Tibial nerve (tissue), 4 donors: ENCODE measurements at regions not wholly inside any gene's neighbourhood (a gene's known extent, or its start where the extent isn't known, plus 50 kb on each side); places are given as distances from the start of the nearest gene placed in this dataset.

Experiments used
- DNase-seq, 2 donors: peaks; one replicate each; pipeline ENCODE4 v3.0.0-alpha.2; 2019; ENCODE audit warnings: low spot score in 2 of 2
- H3K27ac ChIP-seq, 4 donors: fragments of 200-600 bp; sonication (generic) in 3 of 4; one replicate each; pipeline ENCODE4 v1.5.1; 2017 to 2019; ENCODE audit warnings: mild to moderate bottlenecking in 1 of 4
- H3K27me3 ChIP-seq, 2 donors: fragments of 200-600 bp; sonication (generic) in 1 of 2; one replicate each; pipeline versions ENCODE4 v1.5.1 to v1.6.0; 2017 to 2019
- H3K36me3 ChIP-seq, 3 donors: fragments of 200-600 bp; sonication (generic); one replicate each; pipeline ENCODE4 v1.5.1; 2018 to 2019
- H3K4me1 ChIP-seq, 4 donors: fragments of 200-600 bp; sonication (generic) in 3 of 4; one replicate each; pipeline ENCODE4 v1.5.1; 2017 to 2019
- H3K4me3 ChIP-seq, 4 donors: fragments of 200-600 bp; sonication (generic) in 3 of 4; one replicate each; pipeline ENCODE4 v1.5.1; 2017 to 2019; ENCODE audit warnings: mild to moderate bottlenecking in 1 of 4, moderate library complexity in 1 of 4
- H3K9me3 ChIP-seq, 4 donors: fragments of 200-600 bp; sonication (generic) in 3 of 4; one replicate each; pipeline ENCODE4 v1.5.1; 2017 to 2019
- CTCF ChIP-seq, 5 experiments: fragments of 200-600 bp in 3 of 5; fragments of 450-650 bp in 2 of 5; sonication (generic) in 3 of 5; IDR thresholded peaks; one replicate each; pipeline ENCODE4 v1.5.1; 2016 to 2019; ENCODE audit warnings: antibody characterized with exemption in 5 of 5, mild to moderate bottlenecking in 3 of 5, moderate library complexity in 2 of 5
- EP300 ChIP-seq, 2 donors: sonication (generic); formaldehyde crosslinking; IDR thresholded peaks; one replicate each; pipeline ENCODE4 v1.6.1; 2017; ENCODE audit warnings: antibody characterized with exemption in 2 of 2, mild to moderate bottlenecking in 1 of 2
- POLR2A ChIP-seq, 2 donors: fragments of 450-650 bp; IDR thresholded peaks; one replicate each; pipeline ENCODE4 v1.6.1; 2017; ENCODE audit warnings: antibody characterized with exemption in 2 of 2, mild to moderate bottlenecking in 2 of 2, moderate library complexity in 2 of 2
- WGBS, 2 donors: methylation state at CpG; one replicate each; pipeline ENCODE4 v1.1.5; 2018; 5-methylcytosine and 5-hydroxymethylcytosine counted together

GRCh38 chr1:201594575-201595245, 55.8 kb downstream of the NAV1 start:
- no peak for TF ChIP-seq CTCF (IDR thresholded peaks at IDR 0.05)
- no peak for TF ChIP-seq EP300 (IDR thresholded peaks at IDR 0.05)
- no peak for TF ChIP-seq POLR2A (IDR thresholded peaks at IDR 0.05)
- DNase-seq: no peak
- 45 to 54% methylated on average over 8 to 9 of the region's 9 CpGs for WGBS, 2 donors
- Histone ChIP-seq H3K4me3 (no peak overlapping the region), H3K4me1 (peaks cover 0 to 41% (median 14%) of the 10 kb centered on the region in 4 donors), H3K27me3 (no peaks in the 10 kb centered on the region), H3K36me3 (peaks cover 0 to 28% (median 0%) of the 10 kb centered on the region in 3 donors), H3K9me3 (no peaks in the 10 kb centered on the region), H3K27ac (no peak overlapping the region)

- WGBS, 2 donors: 83 to 87% methylated on average over 4 of the region's 4 CpGs
- peaks cover 0 to 22% (median 0%) of the 10 kb centered on the region in 3 donors for H3K36me3 ChIP-seq
- H3K9me3 ChIP-seq: no peaks in the 10 kb centered on the region
- H3K4me3 ChIP-seq: no peak overlapping the region
- peaks cover 0 to 41% (median 14%) of the 10 kb centered on the region in 4 donors for H3K4me1 ChIP-seq
- no peak overlapping the region for H3K27ac ChIP-seq
- DNase-seq: no peak
- H3K27me3 ChIP-seq: no peaks in the 10 kb centered on the region
- TF ChIP-seq POLR2A (IDR thresholded peaks at IDR 0.05): no peak
- TF ChIP-seq CTCF (IDR thresholded peaks at IDR 0.05): no peak
- TF ChIP-seq EP300 (IDR thresholded peaks at IDR 0.05): no peak
Observed at GRCh38 chr1:201595381-201595780, 56.5 kb downstream of the NAV1 start.

- TF ChIP-seq CTCF (IDR thresholded peaks at IDR 0.05) (no peak), EP300 (IDR thresholded peaks at IDR 0.05) (no peak), POLR2A (IDR thresholded peaks at IDR 0.05) (no peak)
- Histone ChIP-seq H3K4me1 (peaks cover 0 to 41% (median 14%) of the 10 kb centered on the region in 4 donors), H3K9me3 (no peaks in the 10 kb centered on the region), H3K4me3 (no peak overlapping the region), H3K36me3 (peaks cover 0 to 14% (median 0%) of the 10 kb centered on the region in 3 donors), H3K27ac (no peak overlapping the region), H3K27me3 (no peaks in the 10 kb centered on the region)
- no peak for DNase-seq
- 85 to 90% methylated on average over 4 of the region's 4 CpGs for WGBS, 2 donors
Observed at GRCh38 chr1:201596101-201596868, 57.4 kb downstream of the NAV1 start.

GRCh38 chr1:201597551-201598230, 58.8 kb downstream of the NAV1 start:
- H3K27me3 ChIP-seq: no peaks in the 10 kb centered on the region
- TF ChIP-seq EP300 (IDR thresholded peaks at IDR 0.05) (no peak), POLR2A (IDR thresholded peaks at IDR 0.05) (no peak), CTCF (IDR thresholded peaks at IDR 0.05) (no peak)
- H3K9me3 ChIP-seq: no peaks in the 10 kb centered on the region
- H3K27ac ChIP-seq: no peak overlapping the region
- H3K4me3 ChIP-seq: no peak overlapping the region
- no peak for DNase-seq
- 57 to 58% methylated on average over 7 to 14 of the region's 15 CpGs for WGBS, 2 donors
- H3K36me3 ChIP-seq: peaks cover 0 to under 1% (median 0%) of the 10 kb centered on the region in 3 donors
- H3K4me1 ChIP-seq: peaks cover 0 to 36% (median 14%) of the 10 kb centered on the region in 4 donors
